KOPT-K1 (cell line): ENCODE measurements at regions not wholly inside any gene's neighbourhood (a gene's known extent, or its start where the extent isn't known, plus 50 kb on each side); places are given as distances from the start of the nearest gene placed in this dataset.

ENCODE experiments used
- H3K27ac ChIP-seq: fragments of 200-600 bp; sonication (generic); 2 replicates; pipeline ENCODE4 v1.5.1; 2016; ENCODE audit warnings: antibody characterized with exemption, mild to moderate bottlenecking, low read depth, low read length; ENCODE audit not compliant: poor library complexity, severe bottlenecking
- H3K36me3 ChIP-seq: fragments of 200-600 bp; sonication (generic); 2 replicates; pipeline ENCODE4 v1.5.1; 2017; ENCODE audit warnings: antibody characterized with exemption, mild to moderate bottlenecking, low read length, moderate library complexity; ENCODE audit not compliant: insufficient read depth
- H3K9me3 ChIP-seq: fragments of 200-600 bp; sonication (generic); 2 replicates; pipeline ENCODE4 v1.5.1; 2017; ENCODE audit warnings: antibody characterized with exemption, low read length, mild to moderate bottlenecking; ENCODE audit not compliant: insufficient read depth, poor library complexity, severe bottlenecking

DNA sequence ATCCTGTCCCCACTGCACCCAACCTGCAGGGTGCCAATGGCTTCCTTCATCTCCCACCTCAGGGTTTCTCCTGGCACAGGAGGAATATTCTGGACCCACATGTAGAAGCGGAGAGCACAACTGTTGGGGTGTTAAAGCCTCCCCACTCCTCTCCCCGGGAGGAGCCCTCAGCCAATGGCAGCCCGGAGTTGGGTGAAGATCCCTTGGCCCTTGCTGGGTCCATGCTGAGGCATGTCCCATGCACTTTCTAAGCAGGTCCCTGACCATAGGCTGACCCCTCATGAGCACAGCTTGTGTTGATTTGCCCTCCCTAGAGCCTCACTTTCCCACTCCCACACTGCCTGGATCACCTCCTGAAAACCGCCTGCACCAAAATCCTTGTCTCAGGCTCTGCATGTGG lies 97.2 kb upstream of the PMEPA1 start:
- Histone ChIP-seq H3K27ac (no peak overlapping the region), H3K9me3 (no peaks in the 10 kb centered on the region), H3K36me3 (no peaks in the 10 kb centered on the region)

DNA sequence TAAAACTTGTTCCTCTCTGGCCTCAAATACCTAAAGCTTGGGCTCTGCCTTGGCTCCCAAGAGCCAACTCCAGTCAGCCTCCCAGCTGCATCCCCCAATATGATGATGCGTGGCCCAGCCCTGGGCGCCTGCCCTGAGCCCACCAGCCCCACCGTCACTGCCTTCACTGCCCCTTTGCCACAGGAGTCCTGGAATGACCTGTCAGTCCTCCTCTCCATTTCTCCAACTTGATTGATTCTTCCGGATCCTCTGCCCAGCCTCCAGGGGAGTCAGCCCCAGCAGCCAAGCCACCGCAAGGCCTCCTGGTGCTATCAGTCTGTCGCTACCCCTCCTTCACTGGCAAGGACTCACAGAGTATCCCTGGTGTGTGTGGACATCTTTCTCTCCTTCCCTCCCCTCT lies 96.7 kb upstream of the PMEPA1 start:
- Histone ChIP-seq H3K36me3 (no peaks in the 10 kb centered on the region), H3K9me3 (no peaks in the 10 kb centered on the region), H3K27ac (no peak overlapping the region)

DNA sequence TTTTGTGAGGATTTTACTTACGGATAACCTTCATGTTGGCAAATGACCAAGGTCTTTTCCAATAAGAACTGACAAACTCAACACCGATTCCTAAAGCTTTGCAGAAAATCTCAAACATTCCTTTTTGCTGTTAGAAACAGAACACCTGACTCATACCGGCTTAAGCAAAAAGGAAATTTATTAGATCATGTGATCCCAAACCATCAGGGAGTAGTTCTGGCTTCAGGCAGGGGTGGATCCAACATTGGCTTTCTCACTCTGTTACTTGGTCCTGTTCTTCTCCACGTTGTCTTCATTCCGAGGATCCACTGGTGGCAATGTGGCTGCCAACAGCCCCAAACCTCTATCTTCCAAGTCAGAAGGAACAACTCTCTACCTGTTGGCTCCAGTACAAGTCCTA lies 95.9 kb upstream of the PMEPA1 start:
- Histone ChIP-seq H3K9me3 (no peaks in the 10 kb centered on the region), H3K36me3 (no peaks in the 10 kb centered on the region), H3K27ac (no peak overlapping the region)

DNA sequence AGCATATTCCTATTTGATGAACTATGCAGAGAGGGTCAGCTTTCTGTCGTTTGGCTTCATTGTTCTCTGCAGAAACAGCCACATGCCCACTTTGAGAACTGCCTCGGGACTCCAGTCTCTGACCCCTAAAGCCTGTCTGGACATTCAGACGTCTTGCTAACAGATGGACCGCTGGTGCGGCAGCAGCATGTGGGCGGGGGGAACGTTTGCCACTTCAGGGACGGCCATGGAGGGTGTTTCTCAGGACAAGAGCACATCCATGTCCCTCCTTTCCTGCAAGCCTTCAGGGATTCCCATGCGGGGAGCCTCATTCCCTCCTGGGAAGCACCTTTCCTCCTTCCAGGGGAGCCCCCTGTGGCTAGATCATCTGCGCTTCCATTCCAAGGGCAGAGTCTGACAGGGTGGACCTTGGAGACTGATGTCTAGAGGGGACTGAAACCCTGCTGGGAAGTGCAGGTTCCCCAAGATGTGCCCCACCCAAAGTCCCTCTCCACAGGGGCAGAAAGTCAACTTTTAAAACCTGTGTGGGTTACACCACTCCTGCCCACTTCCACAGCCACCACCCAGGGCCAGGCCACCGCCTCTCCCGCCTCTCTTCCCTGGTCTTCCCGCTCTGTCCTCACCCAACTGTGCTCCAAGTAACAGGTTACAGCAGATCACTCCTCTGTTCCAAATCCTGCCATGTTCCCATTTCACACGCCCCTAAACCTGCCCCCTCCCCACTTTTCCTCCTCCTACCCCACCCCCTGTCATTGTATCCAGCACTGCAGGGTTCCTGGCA lies 94.8 kb upstream of the PMEPA1 start:
- H3K9me3 ChIP-seq = no peaks in the 10 kb centered on the region
- H3K36me3 ChIP-seq = no peaks in the 10 kb centered on the region
- H3K27ac ChIP-seq = no peak overlapping the region

DNA sequence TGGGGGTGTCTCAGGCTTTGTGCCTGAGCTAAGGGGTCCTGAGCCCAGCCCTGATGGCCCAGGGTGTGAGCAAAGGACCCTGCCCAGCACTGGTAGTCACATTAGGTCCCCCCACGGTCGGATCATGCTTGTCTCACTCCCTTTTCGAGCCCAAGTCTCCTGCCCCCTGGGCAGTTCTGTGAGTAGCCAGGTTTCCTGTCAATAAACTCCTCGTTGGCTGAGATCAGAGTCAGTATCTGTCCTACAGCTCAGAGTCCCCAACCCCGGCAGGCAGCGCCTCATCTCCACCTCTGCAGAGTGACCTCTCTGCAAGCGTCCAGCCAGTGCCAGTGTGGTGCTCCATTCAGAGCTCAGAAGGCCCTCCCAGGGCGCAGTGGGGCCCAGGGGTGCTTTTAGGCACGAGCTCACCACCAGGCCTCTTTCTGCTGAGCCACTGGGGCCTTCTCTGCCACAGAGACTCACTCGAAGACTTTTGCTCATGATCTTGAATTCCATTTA lies 93.7 kb upstream of the PMEPA1 start:
- Histone ChIP-seq H3K27ac (no peak overlapping the region), H3K9me3 (no peaks in the 10 kb centered on the region), H3K36me3 (no peaks in the 10 kb centered on the region)

DNA sequence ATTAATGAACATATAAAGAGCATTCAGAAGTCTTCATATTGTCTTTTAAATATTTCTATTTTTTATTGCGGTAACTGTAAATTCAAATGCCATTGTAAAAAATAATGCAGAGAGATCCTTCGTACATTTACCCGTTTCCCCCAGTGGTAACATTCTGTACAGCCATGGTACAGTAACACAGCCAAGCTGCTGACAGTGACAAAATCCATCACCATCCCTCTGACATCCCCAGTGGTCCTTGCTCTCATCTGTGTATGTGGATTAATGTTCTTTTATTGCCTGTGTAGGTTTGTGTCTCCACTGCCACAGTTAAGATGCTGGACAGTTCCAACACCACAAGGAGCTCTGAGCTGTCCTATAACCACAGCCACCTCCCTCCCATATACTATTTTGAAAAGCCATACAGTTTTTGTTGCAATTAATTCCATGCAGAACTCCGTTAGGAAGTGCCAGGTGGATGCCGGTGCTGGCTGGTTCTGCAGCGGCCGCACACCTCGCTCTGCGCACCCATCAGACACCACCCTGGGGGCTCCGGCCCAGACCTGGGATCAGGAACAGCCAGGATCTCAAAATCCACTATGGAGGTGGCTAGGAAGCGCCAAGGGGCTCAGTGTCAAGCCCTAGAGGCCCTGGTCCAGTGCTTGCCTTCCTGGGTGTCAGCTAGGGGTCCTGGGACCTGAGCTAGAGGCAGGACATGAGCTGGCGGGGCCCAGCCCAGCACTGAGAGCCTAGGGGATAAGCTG lies 93.1 kb upstream of the PMEPA1 start:
- Histone ChIP-seq H3K27ac (no peak overlapping the region), H3K36me3 (no peaks in the 10 kb centered on the region), H3K9me3 (no peaks in the 10 kb centered on the region)

DNA sequence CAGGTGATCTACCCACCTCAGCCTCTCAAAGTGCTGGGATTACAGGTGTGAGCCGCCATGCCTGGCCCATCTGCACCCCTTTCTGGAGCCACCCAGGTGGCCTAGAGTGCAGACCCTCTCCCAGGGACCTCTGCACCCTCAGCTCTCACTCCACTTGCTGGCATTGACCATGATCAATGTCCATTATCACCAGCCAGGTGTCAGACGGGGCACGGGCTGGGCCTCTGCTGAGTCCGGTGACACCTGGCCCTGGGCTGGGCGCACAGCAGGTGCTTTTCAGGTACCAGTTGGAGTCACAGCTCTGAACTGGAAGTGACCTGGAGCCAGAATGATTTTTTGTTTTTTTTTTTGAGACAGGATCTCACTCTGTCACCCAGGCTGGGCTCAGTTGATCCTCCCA lies 91.8 kb upstream of the PMEPA1 start:
- Histone ChIP-seq H3K36me3 (no peaks in the 10 kb centered on the region), H3K27ac (no peak overlapping the region), H3K9me3 (no peaks in the 10 kb centered on the region)

DNA sequence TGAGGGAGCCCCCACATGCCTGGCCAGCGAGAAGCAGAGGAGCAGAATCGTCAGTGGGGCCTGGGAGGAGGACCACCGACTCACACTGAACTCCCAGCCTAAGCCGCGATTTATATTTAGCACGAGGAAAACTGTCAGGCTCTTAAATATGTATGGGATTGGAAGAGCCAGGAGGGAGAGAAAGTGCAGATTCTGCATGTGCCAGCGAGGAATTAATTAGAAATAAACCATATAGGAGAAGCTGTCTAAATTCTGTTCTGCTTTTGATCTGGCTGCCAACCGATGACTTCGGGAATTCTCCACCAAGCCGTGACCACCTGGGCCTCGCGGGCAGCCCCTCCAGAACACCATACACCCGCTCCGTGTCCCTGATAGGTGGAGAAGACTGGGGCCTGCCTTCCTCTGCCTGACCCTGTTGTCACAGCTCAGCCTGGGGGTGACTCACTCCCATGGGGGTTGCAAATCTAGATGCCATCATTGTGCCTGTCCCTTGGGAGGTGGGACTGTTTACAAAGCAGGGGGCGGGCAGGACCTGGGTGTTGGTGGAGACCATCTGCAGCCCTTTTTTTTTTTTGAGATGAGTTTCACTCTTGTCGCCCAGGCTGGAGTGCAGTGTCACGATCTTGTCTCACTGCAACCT lies 91.1 kb upstream of the PMEPA1 start:
- no peak overlapping the region for H3K27ac ChIP-seq
- H3K36me3 ChIP-seq = no peaks in the 10 kb centered on the region
- H3K9me3 ChIP-seq = no peaks in the 10 kb centered on the region

DNA sequence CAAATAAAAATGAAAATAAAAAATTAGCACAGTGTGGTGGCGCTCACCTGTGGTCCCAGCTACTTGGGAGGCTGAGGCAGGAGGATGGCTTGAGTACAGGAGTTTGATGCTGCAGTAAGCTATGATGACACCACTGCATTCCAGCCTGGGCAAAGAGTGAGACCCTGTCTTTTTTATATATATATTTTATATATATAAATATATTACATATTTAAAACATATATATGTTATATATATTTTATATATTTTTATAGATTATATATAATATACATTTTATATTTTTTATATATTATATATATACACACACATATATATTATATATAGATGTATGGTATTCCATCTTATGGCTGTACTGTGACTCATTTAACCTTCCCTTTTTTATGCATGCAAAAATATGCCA lies 87.6 kb upstream of the PMEPA1 start:
- Histone ChIP-seq H3K9me3 (no peaks in the 10 kb centered on the region), H3K27ac (no peak overlapping the region), H3K36me3 (no peaks in the 10 kb centered on the region)

DNA sequence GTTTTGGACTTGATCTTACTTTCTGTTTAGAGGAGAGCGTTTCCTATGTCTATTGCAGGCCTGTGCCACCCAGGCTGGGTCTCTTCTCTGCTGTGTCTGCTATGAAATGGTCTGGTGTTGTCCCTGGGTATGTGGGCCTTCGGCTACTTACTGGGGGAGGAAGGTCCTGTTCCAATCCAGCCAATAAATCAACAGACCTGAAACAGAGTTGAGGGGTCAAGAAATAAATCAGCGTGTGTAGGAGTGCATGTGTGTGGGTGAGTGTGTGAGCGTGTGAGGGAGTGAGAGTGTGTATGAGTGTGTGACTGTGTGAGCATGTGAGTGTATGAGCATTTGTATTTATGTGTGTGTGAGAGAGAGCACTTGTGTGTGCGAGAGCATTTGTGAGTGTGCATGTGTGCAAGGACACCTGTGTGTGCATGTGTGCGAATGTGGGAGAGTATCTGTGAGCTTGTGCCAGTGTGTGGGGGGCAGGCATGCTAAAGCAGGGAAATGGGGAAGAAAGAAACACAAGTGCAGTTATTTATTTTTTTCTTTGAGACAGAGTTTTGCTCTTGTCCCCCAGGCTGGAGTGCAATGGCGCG lies 86.3 kb upstream of the PMEPA1 start:
- no peaks in the 10 kb centered on the region for H3K36me3 ChIP-seq
- H3K27ac ChIP-seq = peak overlapping the region; percentile 47
- no peaks in the 10 kb centered on the region for H3K9me3 ChIP-seq

DNA sequence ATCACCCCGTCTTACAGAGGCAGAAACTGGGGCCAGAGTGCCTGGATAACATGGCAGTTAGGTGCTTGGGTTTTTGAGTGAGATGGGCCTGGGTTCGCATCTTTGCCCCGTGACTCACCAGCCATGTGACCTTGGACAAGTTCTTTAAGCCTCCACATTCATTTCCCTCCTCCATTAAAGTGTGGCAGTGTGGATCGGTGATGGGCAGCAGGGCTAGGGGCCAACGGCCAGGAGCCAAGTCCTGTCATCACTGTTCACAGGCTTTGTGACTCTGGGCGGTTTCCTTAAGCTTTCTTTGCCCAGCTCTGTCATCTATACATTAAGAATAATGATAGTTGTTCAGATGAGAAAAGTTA lies 85.5 kb upstream of the PMEPA1 start:
- Histone ChIP-seq H3K9me3 (no peaks in the 10 kb centered on the region), H3K27ac (peak overlapping the region; percentile 47), H3K36me3 (no peaks in the 10 kb centered on the region)

DNA sequence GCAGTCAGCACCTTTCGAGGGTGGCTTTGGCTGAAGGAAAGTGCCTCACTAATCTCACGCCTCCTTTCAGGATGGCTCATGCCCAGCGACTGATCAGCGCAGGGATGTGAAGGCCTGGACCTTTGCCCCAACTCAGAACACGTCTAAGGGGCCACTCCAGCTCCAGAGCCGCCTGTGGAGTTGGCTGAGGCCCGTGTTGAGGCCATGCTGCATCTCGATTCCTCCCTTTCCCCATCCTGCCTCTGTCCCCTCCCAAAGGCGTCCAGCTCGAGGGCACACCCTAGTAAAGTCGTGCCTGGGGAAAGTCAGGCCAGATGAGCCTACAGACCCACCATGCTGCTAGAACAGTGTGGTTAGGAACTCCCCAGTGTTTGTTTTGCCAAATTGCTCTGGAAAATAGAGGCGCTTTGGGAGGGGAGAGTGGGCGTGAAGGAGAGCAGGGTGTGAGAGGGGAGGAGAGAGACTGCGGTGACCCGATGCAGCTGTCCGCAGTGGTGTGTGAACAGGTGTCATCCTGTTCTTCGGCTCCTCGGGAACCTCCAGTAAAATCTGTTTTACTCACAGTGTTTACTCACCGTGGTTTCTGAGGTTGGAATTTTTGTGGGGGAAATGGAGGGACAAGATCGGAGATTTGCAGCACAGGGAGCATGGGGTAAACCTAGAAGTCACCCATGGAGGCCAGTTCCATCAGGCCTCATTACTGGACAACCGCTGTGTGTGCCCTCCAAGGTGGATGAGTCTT lies 85.0 kb upstream of the PMEPA1 start:
- peak overlapping the region; percentile 47 for H3K27ac ChIP-seq
- H3K9me3 ChIP-seq = no peaks in the 10 kb centered on the region
- no peaks in the 10 kb centered on the region for H3K36me3 ChIP-seq

DNA sequence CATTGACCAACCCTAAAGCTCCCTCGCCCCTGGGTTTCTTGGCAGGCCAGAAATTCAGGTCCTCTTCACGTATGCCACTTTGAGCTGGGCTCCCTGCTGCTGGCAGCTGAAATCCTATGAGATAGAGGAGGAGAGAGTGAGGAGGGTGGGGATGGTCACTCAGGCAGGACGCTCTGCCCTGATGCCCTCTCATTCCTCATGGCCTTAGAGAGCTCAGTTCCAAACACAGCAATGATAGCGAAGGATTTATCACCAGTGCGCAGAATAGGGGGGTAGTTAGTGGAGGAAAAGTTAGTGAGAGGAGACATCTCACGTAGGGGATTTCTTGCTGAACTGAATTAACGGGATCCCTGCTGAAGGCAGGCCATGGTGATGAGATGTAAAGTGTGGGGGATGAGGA lies 84.2 kb upstream of the PMEPA1 start:
- no peaks in the 10 kb centered on the region for H3K9me3 ChIP-seq
- H3K36me3 ChIP-seq = no peaks in the 10 kb centered on the region
- no peak overlapping the region for H3K27ac ChIP-seq

DNA sequence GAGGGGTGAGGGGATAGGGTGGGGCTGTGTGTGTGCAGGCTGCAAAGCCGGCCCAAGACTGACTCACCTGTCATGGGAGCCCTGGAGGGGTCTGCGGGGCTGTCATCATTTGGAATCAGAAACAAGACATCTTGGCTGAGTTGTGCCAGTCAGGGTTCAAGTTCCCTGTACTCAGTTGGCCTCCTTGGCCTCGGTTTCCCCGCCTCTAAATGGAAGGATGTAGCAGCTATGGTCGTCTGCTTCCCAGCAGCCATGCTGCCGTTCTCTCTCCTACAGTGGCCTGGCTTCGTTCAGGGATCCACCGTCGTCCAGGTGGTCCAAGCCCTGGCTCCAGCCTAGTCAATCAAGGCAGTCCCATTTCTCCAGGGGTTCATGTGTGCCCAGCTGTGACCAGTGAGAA lies 83.6 kb upstream of the PMEPA1 start:
- Histone ChIP-seq H3K27ac (no peak overlapping the region), H3K9me3 (no peaks in the 10 kb centered on the region), H3K36me3 (no peaks in the 10 kb centered on the region)
